ENCODE measurements at regions not wholly inside any gene's neighbourhood (a gene's known extent, or its start where the extent isn't known, plus 50 kb on each side); places are given as distances from the start of the nearest gene placed in this dataset.
"Not testable (repeated sequence)": the region's sequence is repeated elsewhere in the genome, so short reads cannot be mapped to it uniquely, and the experiment has no call there.

GRCh38 chr17:31798205-31798724, 60.8 kb downstream of the COPRS start:
- H3K27ac ChIP-seq (ENCODE audit: low read length) = no peak overlapping the region
- H3K4me1 ChIP-seq (ENCODE audit: control insufficient read depth, insufficient read depth, low read length) = no peaks in the 10 kb centered on the region
- no peak overlapping the region for H3K4me3 ChIP-seq (ENCODE audit: low read length)
- no peak for DNase-seq
- no peaks in the 10 kb centered on the region for H3K9me3 ChIP-seq (replicated peaks; ENCODE audit: control insufficient read depth, low read depth, low read length)
- H3K36me3 ChIP-seq (ENCODE audit: control insufficient read depth, insufficient read depth, low read length) = no peaks in the 10 kb centered on the region
- WGBS (ENCODE audit: insufficient coverage) = 43% methylated on average over 4 of the region's 10 CpGs
- H3K27me3 ChIP-seq (ENCODE audit: control insufficient read depth, insufficient read depth, low read length) = no peaks in the 10 kb centered on the region

- WGBS (ENCODE audit: insufficient coverage) = 100% methylated on average over 3 of the region's 7 CpGs
Observed at GRCh38 chr17:31795941-31796340, 63.1 kb downstream of the COPRS start.

GRCh38 chr17:31794111-31794510, 64.9 kb downstream of the COPRS start:
- no peak overlapping the region for H3K27ac ChIP-seq (ENCODE audit: low read length)
- H3K9me3 ChIP-seq (replicated peaks; ENCODE audit: control insufficient read depth, low read depth, low read length) = no peaks in the 10 kb centered on the region
- H3K4me3 ChIP-seq (ENCODE audit: low read length) = no peak overlapping the region
- 82% methylated on average over 2 of the region's 5 CpGs for WGBS (ENCODE audit: insufficient coverage)
- H3K36me3 ChIP-seq (ENCODE audit: control insufficient read depth, insufficient read depth, low read length) = no peaks in the 10 kb centered on the region
- H3K4me1 ChIP-seq (ENCODE audit: control insufficient read depth, insufficient read depth, low read length) = no peaks in the 10 kb centered on the region
- no peaks in the 10 kb centered on the region for H3K27me3 ChIP-seq (ENCODE audit: control insufficient read depth, insufficient read depth, low read length)
- DNase-seq = no peak

More at GRCh38 chr17:31795941-31796340, 63.1 kb downstream of the COPRS start:
- not testable (repeated sequence) for H3K27me3 ChIP-seq (ENCODE audit: control insufficient read depth, insufficient read depth, low read length); H3K36me3 ChIP-seq (ENCODE audit: control insufficient read depth, insufficient read depth, low read length); H3K4me3 ChIP-seq (ENCODE audit: low read length); DNase-seq; H3K27ac ChIP-seq (ENCODE audit: low read length); H3K9me3 ChIP-seq (replicated peaks; ENCODE audit: control insufficient read depth, low read depth, low read length); H3K4me1 ChIP-seq (ENCODE audit: control insufficient read depth, insufficient read depth, low read length)

- H3K27ac ChIP-seq (ENCODE audit: low read length); H3K36me3 ChIP-seq (ENCODE audit: control insufficient read depth, insufficient read depth, low read length); DNase-seq; H3K4me3 ChIP-seq (ENCODE audit: low read length); H3K27me3 ChIP-seq (ENCODE audit: control insufficient read depth, insufficient read depth, low read length); H3K9me3 ChIP-seq (replicated peaks; ENCODE audit: control insufficient read depth, low read depth, low read length); H3K4me1 ChIP-seq (ENCODE audit: control insufficient read depth, insufficient read depth, low read length): not testable (repeated sequence)
- 83% methylated on average over 2 of the region's 7 CpGs for WGBS (ENCODE audit: insufficient coverage)
Observed at GRCh38 chr17:31793634-31794033, 65.4 kb downstream of the COPRS start.

GRCh38 chr17:31792007-31792585, 66.9 kb downstream of the COPRS start:
- Histone ChIP-seq H3K36me3 (ENCODE audit: control insufficient read depth, insufficient read depth, low read length) (no peaks in the 10 kb centered on the region), H3K4me3 (ENCODE audit: low read length) (no peak overlapping the region), H3K27ac (ENCODE audit: low read length) (no peak overlapping the region), H3K9me3 (replicated peaks; ENCODE audit: control insufficient read depth, low read depth, low read length) (no peaks in the 10 kb centered on the region), H3K4me1 (ENCODE audit: control insufficient read depth, insufficient read depth, low read length) (no peaks in the 10 kb centered on the region), H3K27me3 (ENCODE audit: control insufficient read depth, insufficient read depth, low read length) (no peaks in the 10 kb centered on the region)
- WGBS (ENCODE audit: insufficient coverage) = 67% methylated on average over 6 of the region's 6 CpGs
- DNase-seq = no peak

GRCh38 chr17:31789707-31790505, 69.1 kb downstream of the COPRS start:
- no peaks in the 10 kb centered on the region for H3K27me3 ChIP-seq (ENCODE audit: control insufficient read depth, insufficient read depth, low read length)
- WGBS (ENCODE audit: insufficient coverage) = 80% methylated on average over 7 of the region's 12 CpGs
- H3K36me3 ChIP-seq (ENCODE audit: control insufficient read depth, insufficient read depth, low read length) = no peaks in the 10 kb centered on the region
- no peak overlapping the region for H3K27ac ChIP-seq (ENCODE audit: low read length)
- H3K4me1 ChIP-seq (ENCODE audit: control insufficient read depth, insufficient read depth, low read length) = no peaks in the 10 kb centered on the region
- no peak overlapping the region for H3K4me3 ChIP-seq (ENCODE audit: low read length)
- H3K9me3 ChIP-seq (replicated peaks; ENCODE audit: control insufficient read depth, low read depth, low read length) = no peaks in the 10 kb centered on the region
- no peak for DNase-seq

- Histone ChIP-seq H3K9me3 (replicated peaks; ENCODE audit: control insufficient read depth, low read depth, low read length) (no peaks in the 10 kb centered on the region), H3K4me3 (ENCODE audit: low read length) (no peak overlapping the region), H3K4me1 (ENCODE audit: control insufficient read depth, insufficient read depth, low read length) (no peaks in the 10 kb centered on the region), H3K27me3 (ENCODE audit: control insufficient read depth, insufficient read depth, low read length) (no peaks in the 10 kb centered on the region), H3K27ac (ENCODE audit: low read length) (no peak overlapping the region), H3K36me3 (ENCODE audit: control insufficient read depth, insufficient read depth, low read length) (no peaks in the 10 kb centered on the region)
- no peak for DNase-seq
- 90% methylated on average over 3 of the region's 4 CpGs for WGBS (ENCODE audit: insufficient coverage)
Observed at GRCh38 chr17:31788956-31789355, 70.1 kb downstream of the COPRS start.

GRCh38 chr17:31788571-31788946, 70.5 kb downstream of the COPRS start:
- no peaks in the 10 kb centered on the region for H3K36me3 ChIP-seq (ENCODE audit: control insufficient read depth, insufficient read depth, low read length)
- no peaks in the 10 kb centered on the region for H3K27me3 ChIP-seq (ENCODE audit: control insufficient read depth, insufficient read depth, low read length)
- no peaks in the 10 kb centered on the region for H3K9me3 ChIP-seq (replicated peaks; ENCODE audit: control insufficient read depth, low read depth, low read length)
- DNase-seq = no peak
- WGBS (ENCODE audit: insufficient coverage) = 59% methylated on average over 2 of the region's 3 CpGs
- no peak overlapping the region for H3K4me3 ChIP-seq (ENCODE audit: low read length)
- H3K4me1 ChIP-seq (ENCODE audit: control insufficient read depth, insufficient read depth, low read length) = no peaks in the 10 kb centered on the region
- no peak overlapping the region for H3K27ac ChIP-seq (ENCODE audit: low read length)

- Histone ChIP-seq H3K27ac (ENCODE audit: low read length) (no peak overlapping the region), H3K27me3 (ENCODE audit: control insufficient read depth, insufficient read depth, low read length) (no peaks in the 10 kb centered on the region), H3K9me3 (replicated peaks; ENCODE audit: control insufficient read depth, low read depth, low read length) (no peaks in the 10 kb centered on the region), H3K4me1 (ENCODE audit: control insufficient read depth, insufficient read depth, low read length) (no peaks in the 10 kb centered on the region), H3K4me3 (ENCODE audit: low read length) (no peak overlapping the region), H3K36me3 (ENCODE audit: control insufficient read depth, insufficient read depth, low read length) (no peaks in the 10 kb centered on the region)
- 47% methylated on average over 4 of the region's 7 CpGs for WGBS (ENCODE audit: insufficient coverage)
- peak; percentile 22 for DNase-seq
Observed at GRCh38 chr17:31787857-31788570, 71.0 kb downstream of the COPRS start.

GRCh38 chr17:31786796-31787481, 72.1 kb downstream of the COPRS start:
- no peak overlapping the region for H3K4me3 ChIP-seq (ENCODE audit: low read length)
- no peaks in the 10 kb centered on the region for H3K27me3 ChIP-seq (ENCODE audit: control insufficient read depth, insufficient read depth, low read length)
- no peak overlapping the region for H3K27ac ChIP-seq (ENCODE audit: low read length)
- no peaks in the 10 kb centered on the region for H3K36me3 ChIP-seq (ENCODE audit: control insufficient read depth, insufficient read depth, low read length)
- no peak for DNase-seq
- WGBS (ENCODE audit: insufficient coverage) = 94% methylated on average over 2 of the region's 7 CpGs
- H3K4me1 ChIP-seq (ENCODE audit: control insufficient read depth, insufficient read depth, low read length) = no peaks in the 10 kb centered on the region
- H3K9me3 ChIP-seq (replicated peaks; ENCODE audit: control insufficient read depth, low read depth, low read length) = no peaks in the 10 kb centered on the region
